ENCODE measurements at regions not wholly inside any gene's neighbourhood (a gene's known extent, or its start where the extent isn't known, plus 50 kb on each side); places are given as distances from the start of the nearest gene placed in this dataset.

GRCh38 chr7:84328571-84328970 lies 134.0 kb upstream of the SEMA3A start (continued):
- no peak for TF ChIP-seq EGR1 (IDR thresholded peaks at IDR 0.05; ENCODE audit: low read depth)
- no peak for TF ChIP-seq EZH2 (IDR thresholded peaks at IDR 0.05)
- no peak for TF ChIP-seq TCF7L2 (IDR thresholded peaks at IDR 0.05; ENCODE audit: borderline replicate concordance, extremely low read depth, insufficient read depth, insufficient read length)
- TF ChIP-seq JUND (IDR thresholded peaks at IDR 0.05) = no peak
- TF ChIP-seq POLR2A (IDR thresholded peaks at IDR 0.05; ENCODE audit: borderline replicate concordance, extremely low read depth, insufficient read depth, insufficient read length) = no peak
- TF ChIP-seq, protein P1, sequence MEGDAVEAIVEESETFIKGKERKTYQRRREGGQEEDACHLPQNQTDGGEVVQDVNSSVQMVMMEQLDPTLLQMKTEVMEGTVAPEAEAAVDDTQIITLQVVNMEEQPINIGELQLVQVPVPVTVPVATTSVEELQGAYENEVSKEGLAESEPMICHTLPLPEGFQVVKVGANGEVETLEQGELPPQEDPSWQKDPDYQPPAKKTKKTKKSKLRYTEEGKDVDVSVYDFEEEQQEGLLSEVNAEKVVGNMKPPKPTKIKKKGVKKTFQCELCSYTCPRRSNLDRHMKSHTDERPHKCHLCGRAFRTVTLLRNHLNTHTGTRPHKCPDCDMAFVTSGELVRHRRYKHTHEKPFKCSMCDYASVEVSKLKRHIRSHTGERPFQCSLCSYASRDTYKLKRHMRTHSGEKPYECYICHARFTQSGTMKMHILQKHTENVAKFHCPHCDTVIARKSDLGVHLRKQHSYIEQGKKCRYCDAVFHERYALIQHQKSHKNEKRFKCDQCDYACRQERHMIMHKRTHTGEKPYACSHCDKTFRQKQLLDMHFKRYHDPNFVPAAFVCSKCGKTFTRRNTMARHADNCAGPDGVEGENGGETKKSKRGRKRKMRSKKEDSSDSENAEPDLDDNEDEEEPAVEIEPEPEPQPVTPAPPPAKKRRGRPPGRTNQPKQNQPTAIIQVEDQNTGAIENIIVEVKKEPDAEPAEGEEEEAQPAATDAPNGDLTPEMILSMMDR (IDR thresholded peaks at IDR 0.05 in 2 of 3, conservative IDR thresholded peaks at IDR 0.05 in 1 of 3; ENCODE audit: borderline replicate concordance in 1 of 3, insufficient read depth in 1 of 3, low read depth in 2 of 3, low read length in 2 of 3) = no peak

- no peaks in the 10 kb centered on the region for H3K36me3 ChIP-seq (ENCODE audit: control insufficient read depth in 1 of 2, insufficient read depth in 2 of 2, low read length in 2 of 2)
- DNase-seq (ENCODE audit: low read depth, low spot score) (no peak), ATAC-seq (no peak)
- no peaks in the 10 kb centered on the region for H3K27me3 ChIP-seq (ENCODE audit: insufficient read depth, low read length)
- TF ChIP-seq, protein P2, sequence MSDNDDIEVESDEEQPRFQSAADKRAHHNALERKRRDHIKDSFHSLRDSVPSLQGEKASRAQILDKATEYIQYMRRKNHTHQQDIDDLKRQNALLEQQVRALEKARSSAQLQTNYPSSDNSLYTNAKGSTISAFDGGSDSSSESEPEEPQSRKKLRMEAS (IDR thresholded peaks at IDR 0.05) = no peak
- TF ChIP-seq, protein P3, sequence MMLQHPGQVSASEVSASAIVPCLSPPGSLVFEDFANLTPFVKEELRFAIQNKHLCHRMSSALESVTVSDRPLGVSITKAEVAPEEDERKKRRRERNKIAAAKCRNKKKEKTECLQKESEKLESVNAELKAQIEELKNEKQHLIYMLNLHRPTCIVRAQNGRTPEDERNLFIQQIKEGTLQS (IDR thresholded peaks at IDR 0.05) = no peak
- no peak for TF ChIP-seq SRF (IDR thresholded peaks at IDR 0.05; ENCODE audit: low read depth)
- TF ChIP-seq, protein P4, sequence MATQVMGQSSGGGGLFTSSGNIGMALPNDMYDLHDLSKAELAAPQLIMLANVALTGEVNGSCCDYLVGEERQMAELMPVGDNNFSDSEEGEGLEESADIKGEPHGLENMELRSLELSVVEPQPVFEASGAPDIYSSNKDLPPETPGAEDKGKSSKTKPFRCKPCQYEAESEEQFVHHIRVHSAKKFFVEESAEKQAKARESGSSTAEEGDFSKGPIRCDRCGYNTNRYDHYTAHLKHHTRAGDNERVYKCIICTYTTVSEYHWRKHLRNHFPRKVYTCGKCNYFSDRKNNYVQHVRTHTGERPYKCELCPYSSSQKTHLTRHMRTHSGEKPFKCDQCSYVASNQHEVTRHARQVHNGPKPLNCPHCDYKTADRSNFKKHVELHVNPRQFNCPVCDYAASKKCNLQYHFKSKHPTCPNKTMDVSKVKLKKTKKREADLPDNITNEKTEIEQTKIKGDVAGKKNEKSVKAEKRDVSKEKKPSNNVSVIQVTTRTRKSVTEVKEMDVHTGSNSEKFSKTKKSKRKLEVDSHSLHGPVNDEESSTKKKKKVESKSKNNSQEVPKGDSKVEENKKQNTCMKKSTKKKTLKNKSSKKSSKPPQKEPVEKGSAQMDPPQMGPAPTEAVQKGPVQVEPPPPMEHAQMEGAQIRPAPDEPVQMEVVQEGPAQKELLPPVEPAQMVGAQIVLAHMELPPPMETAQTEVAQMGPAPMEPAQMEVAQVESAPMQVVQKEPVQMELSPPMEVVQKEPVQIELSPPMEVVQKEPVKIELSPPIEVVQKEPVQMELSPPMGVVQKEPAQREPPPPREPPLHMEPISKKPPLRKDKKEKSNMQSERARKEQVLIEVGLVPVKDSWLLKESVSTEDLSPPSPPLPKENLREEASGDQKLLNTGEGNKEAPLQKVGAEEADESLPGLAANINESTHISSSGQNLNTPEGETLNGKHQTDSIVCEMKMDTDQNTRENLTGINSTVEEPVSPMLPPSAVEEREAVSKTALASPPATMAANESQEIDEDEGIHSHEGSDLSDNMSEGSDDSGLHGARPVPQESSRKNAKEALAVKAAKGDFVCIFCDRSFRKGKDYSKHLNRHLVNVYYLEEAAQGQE (IDR thresholded peaks at IDR 0.05; ENCODE audit: low read depth) = no peak
- TF ChIP-seq EZH2 (IDR thresholded peaks at IDR 0.05) = no peak
- TF ChIP-seq ZBTB33 (IDR thresholded peaks at IDR 0.05; ENCODE audit: extremely low read depth, insufficient replicate concordance, low read length) = no peak
- TF ChIP-seq YY1 (IDR thresholded peaks at IDR 0.05; ENCODE audit: extremely low read depth, insufficient replicate concordance, low read depth, low read length) = no peak
- no peak for TF ChIP-seq TCF7L2 (IDR thresholded peaks at IDR 0.05; ENCODE audit: borderline replicate concordance, extremely low read depth, insufficient read depth, insufficient read length)
- no peak for TF ChIP-seq CBX3 (IDR thresholded peaks at IDR 0.05; ENCODE audit: low read depth)
- H3K9me2 ChIP-seq (ENCODE audit: insufficient read depth) = no peaks in the 10 kb centered on the region
- H3K4me1 ChIP-seq (ENCODE audit: control insufficient read depth in 1 of 2, insufficient read depth in 2 of 2, low read length in 2 of 2) = no peaks in the 10 kb centered on the region
- no peak overlapping the region for H2AFZ ChIP-seq (ENCODE audit: low read depth, low read length, poor library complexity, severe bottlenecking)
- H3K79me2 ChIP-seq (ENCODE audit: insufficient read depth, low read length) = no peaks in the 10 kb centered on the region
- no TSS peak for BruUV-seq (replicated peaks)
- no peaks in the 10 kb centered on the region for H3K9me3 ChIP-seq (ENCODE audit: control insufficient read depth in 1 of 2, insufficient read depth in 1 of 2, low read depth in 1 of 2, low read length in 2 of 2)
- no peak overlapping the region for H3K4me3 ChIP-seq (replicated peaks in 1 of 2; ENCODE audit: low read depth in 1 of 2, low read length in 2 of 2)
- ChIA-PET RAD21 (ENCODE audit: low non-redundant PET in 1 of 2, low total read pairs in 2 of 2, uncharacterized antibody in 2 of 2, unreplicated experiment in 2 of 2) (no interaction called here), CTCF (no interaction called here), POLR2A (no interaction called here)
- no peak overlapping the region for H3K27ac ChIP-seq (ENCODE audit: low read depth, low read length)
- no peak overlapping the region for H3K9ac ChIP-seq (ENCODE audit: low read length)
- intact Hi-C loops (cut with micrococcal nuclease) = no loop called here
- no peaks in the 10 kb centered on the region for H4K20me1 ChIP-seq (ENCODE audit: insufficient read depth)
- H3K4me2 ChIP-seq (ENCODE audit: low read length) = no peak overlapping the region
Observed at GRCh38 chr7:84324136-84324630, 129.6 kb upstream of the SEMA3A start.

All from HCT116 (cell line).